Central memory CD4-positive, alpha-beta T cell (primary cell): ENCODE measurements at regions not wholly inside any gene's neighbourhood (a gene's known extent, or its start where the extent isn't known, plus 50 kb on each side); places are given as distances from the start of the nearest gene placed in this dataset.
"Not testable (repeated sequence)": the region's sequence is repeated elsewhere in the genome, so short reads cannot be mapped to it uniquely, and the experiment has no call there.

Source experiments
- DNase-seq: peaks from one replicate; pipeline ENCODE4 v3.0.0; 2022

DNA sequence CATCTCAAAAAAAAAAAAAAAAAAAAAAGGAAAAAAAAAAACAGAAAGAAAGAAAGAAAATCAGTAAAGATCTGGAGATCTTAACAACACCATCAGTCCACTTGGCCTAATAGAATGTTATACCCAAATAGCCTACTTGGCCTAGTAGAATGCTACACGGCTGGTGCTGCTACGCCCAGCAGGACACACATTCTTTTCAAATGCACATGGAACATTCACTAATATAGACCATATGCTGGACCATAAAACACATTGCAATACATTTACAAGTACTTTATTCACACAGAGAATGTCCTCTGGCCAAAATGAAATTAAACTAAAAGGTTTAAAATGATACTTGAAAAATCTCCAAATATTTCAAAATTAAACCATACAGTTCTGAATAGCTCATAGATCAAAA, 80.0 kb upstream of the TNFAIP3 start:
- no peak for DNase-seq

DNA sequence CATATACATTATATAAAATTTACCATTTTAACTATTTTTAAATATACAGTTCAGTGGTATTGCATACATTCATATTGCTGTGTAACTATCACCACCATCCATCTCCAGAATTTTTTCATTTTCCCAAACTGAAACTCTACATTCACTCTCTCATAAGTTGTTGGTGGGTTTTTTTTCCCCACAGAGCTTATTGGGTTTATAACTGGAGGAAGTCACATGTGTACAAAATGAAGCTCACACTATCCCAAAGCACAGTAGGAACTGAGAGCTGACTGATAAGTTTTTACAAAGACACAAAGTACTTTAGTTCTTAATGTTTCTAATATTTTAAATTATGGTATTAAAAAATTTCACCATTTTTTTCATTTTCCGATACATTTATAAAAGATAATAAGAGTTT, 78.8 kb upstream of the TNFAIP3 start:
- DNase-seq = no peak

DNA sequence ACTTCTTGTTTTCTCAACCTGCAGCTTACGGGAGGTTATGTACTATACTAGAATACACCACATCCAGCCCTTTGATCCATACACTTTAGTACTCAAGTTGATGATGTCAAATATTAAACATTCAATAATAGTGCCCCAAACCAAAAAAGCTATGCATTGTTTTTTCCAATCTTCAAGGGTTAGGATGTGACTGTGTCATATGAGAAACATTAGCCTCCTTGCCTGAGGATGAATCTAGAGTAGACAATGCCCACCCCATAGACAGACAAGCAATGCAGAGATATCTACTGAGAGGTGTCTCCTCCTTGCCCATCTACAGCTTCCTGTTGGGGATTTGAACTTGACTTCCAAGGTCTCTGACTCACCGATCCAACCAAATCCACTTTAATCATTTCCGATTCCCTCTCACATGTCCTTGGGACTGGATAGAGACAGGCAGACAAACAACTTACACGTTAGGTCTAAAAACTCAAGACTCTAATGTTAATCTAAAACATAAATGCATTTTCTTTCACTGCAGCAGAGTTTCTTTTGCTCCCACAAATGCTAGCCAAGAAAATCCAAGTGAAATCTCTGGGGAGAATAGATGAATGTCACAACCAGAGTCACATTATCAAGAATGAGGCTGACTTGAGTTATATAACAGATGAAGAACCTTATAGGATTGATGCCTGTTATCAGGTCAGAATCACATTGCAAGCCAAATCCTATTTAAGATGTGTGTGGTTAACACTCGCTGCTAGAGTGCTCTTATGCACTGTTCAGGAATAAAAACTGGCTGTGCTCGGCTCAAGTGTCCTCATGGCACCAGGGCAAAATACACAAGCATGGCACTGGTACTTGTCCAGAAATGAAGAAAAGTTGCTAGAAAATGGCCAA, 75.5 kb upstream of the TNFAIP3 start:
- no peak for DNase-seq

DNA sequence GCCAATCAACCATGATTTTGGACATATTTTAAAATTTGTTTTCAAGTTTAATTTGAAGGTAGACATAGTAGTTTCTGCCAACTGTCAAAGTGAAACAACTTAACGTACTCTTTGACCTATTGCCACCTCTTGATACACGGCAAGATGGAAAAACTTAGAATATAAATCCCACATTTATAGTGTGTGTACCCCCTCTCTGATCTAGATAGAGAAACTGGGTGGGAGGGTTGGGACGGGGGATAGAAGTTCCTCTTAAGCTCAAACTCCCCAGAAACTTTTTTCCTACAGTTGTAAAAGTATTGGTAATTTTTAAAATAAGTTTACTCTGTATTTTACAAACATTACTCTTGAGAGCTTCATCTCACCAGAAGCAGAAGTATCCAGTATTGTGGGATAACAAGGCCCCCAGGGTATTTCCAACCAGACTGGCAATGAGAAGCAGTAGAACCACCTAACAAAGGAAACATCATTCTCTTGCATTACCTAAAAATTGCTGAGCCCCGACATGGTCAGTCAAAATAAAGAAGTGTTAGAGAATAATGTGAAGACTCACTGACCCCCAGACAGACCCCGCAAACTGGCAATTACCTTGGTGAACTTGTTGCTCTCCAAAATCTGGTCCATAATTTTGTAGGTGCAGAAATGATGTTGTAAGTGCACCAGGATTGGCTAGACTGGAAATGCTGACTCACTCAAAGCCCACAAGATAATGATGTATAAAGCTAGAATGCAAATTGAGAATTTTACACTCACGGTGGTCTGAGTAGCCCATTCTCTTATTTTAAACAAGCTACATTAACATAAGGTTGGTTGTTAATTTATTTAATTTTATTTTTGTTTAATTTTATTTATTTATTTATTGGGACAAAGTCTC, 74.7 kb upstream of the TNFAIP3 start:
- no peak for DNase-seq

DNA sequence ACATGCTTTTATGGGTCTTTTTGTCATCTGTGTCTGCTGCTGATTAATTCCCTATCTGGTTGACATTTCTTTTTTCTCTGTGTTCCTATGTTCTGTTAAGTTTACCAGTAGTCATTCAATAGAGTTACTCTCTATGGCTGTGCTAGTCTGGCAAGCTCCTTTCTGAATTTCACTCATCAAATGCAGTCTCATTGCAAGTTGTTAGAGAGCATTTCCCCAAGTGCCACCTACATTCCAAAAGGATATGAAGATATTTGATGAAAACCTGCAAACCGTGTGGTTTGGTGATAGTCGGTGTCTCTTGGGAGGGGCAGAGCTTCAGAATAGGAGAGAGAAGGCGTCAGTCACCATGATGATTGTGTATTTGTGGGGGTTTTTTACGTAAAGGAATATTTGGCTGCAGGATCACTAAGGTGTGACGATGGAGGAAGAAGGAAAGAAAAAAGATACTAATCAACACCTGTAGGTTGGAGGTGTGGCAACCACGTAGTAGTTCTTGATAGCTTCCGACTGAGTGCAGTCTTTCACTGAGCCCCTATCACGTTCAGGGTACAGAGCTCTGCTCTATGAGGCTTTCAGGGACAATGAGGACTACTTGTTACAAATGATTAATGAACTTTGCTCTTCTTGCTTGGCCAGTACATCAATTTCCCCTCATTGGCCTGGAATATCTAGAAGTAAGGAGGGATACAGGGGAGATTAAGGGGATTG, 73.1 kb upstream of the TNFAIP3 start:
- no peak for DNase-seq

DNA sequence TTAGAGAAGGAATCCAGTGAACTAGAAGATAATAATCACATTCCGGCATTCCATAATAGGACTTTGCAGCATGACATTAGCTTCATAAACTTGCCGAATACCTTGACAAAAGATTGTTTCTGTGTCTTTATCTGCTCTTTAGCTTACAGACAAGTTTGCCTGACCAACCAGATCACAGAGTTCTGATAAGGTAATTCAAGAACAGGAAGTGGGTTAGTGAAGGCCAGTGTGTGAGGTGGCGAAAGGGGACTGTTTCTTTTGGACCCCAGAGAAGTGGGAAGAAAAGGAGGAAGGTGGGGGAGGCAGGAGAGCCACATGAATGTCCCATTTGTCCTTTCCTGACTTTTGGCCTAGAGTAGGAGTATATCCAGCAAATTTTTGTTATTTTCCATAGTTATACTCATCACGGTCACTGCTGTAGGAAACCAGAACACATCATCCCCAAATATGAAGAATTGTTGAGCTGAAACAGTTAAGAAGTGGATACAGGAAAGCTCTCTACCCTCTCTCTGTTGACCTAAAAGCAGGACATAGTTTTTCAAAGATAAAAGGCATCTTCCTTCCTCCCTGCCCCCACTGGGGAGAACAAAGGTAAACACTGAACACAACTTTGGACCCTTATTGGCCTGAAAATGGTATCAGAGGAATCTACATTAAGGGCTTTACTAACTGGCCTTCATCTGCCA, 72.4 kb upstream of the TNFAIP3 start:
- no peak for DNase-seq

DNA sequence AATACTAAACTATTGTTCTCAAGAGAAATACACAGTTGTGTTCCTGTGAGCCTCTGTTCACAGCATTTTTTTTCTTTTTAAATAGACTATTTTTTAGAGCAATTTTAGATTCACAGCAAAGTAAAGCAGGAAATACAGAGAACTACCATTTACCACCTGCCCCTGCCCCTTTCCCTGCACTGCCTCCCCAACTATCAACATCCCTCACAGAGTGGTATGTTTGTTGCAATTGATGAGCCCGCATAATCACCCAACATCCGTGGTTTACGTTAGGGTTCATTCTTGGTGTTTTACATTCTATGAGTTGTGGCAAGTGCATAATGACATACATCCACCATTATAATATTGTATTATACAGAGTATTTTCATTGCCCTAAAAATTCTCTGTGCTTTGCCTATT, 71.6 kb upstream of the TNFAIP3 start:
- no peak for DNase-seq

DNA sequence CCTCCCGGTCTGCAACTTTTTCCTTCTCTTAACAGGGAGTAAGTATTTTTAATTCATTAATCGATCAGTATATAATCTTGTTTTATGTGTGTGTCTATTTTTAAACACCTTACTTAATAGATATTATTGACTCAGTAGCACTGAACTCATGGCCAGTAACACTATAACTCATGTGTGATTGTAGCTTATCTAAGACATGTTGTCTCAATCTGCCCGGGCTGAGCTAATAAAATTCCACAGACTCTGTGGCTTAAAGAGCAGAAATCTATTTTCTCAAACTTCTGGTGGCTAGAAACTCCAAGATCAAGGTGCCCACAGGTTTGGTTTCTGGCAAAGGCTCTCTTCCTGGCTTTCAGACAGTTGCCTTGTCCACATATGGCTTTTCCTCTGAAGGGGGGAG, 68.8 kb upstream of the TNFAIP3 start:
- no peak for DNase-seq

DNA sequence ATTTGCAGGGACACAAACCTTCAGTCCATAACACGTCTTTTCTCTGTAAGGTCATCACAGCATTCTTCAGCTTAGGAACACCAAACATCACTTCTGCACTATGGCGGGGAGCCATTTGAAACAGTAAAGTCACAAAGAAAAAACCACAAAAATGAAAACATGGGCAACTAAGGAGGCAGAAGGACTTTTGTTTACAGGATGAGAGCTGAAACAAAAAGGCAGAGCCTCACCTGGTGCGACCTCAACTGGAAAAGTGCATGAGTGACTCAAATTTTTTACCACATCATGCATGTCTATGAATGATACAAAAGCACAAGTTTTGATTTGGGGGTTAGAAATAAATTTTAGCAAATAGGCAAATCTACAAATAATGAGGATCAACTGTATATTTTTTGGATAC, 68.2 kb upstream of the TNFAIP3 start:
- DNase-seq = peak; percentile 16

DNA sequence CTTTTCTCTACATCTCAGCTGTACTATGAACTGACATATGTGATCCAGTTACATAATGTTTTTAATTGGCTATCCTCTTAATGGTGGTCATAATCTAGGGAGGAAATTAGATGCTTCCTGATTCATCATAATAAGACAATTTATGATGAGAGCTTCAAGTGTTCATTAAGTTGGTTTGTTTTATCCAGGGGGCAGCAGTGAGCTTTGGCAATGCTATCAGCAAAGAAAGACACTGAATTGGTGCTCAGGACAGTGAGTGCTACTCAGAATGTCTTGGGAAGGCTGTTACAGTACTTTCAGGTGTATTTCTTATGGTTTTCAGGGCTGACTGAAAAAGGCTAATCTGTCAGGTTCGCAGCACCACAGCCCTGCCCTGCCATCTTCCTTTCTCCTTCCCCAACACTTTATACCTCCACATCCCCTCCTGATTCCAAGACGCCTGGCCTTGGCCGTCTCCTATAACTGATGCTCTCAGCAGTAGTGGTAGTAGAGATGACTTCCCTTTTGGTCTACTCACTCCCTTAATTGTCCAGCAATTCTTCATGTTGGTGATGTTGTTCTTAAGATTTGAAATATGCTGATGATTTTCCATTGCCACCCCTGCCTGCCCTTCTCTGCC, 67.0 kb upstream of the TNFAIP3 start:
- peak; percentile 76 for DNase-seq

DNA sequence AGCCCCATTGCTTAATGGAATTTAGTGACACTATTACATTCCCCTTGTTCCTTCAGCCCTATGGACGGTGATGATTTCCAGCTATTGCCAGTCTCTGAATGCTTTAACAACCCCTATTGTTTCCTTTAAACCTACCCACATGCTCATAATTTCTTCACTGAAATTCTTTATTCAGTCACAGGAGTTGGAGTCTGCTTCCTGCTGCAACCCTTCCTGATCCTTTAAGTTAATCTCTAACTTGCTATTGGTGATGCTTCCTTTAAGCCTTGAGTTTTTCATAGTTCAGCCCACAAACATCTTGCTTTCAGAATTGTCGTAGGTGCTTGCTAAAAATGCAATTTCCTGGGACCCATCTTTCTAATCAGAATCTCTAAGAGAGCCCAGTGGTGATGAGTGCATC, 66.3 kb upstream of the TNFAIP3 start:
- DNase-seq = no peak

DNA sequence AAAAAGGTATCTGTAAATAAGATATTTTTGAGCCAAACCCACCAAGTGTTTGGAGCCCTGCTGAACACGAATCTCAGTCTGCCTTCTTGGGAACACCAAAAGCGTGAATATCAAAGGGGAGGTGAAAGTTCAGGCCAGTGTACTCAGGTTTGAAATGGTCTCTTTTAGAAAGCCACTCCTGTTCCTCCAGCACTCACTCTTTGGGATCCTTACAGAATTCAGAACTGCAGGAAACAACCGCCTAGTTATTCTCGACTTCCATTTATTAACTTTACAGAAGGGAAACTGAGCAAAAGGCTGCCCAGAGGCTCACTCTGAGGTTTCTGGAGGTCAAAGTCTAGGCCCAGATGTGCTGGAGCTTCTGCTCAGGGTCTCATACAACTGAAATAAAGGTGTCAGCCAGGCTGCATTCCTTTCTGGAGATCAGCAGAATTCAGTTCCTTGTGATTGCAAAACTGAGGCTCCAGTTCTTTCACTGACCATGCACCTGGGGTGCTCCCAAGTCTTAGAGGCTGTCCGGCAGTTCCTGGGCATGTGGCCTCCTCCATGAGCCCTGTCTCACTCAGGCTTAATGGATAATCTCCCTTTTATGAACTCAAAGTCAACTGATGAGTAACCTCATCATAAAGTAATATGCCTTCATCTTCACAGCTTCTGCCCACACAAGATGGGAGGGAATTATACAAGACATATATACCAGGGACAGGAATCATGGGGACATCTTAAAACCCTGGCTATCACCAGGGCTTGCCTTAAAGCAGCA, 65.5 kb upstream of the TNFAIP3 start:
- DNase-seq = no peak

DNA sequence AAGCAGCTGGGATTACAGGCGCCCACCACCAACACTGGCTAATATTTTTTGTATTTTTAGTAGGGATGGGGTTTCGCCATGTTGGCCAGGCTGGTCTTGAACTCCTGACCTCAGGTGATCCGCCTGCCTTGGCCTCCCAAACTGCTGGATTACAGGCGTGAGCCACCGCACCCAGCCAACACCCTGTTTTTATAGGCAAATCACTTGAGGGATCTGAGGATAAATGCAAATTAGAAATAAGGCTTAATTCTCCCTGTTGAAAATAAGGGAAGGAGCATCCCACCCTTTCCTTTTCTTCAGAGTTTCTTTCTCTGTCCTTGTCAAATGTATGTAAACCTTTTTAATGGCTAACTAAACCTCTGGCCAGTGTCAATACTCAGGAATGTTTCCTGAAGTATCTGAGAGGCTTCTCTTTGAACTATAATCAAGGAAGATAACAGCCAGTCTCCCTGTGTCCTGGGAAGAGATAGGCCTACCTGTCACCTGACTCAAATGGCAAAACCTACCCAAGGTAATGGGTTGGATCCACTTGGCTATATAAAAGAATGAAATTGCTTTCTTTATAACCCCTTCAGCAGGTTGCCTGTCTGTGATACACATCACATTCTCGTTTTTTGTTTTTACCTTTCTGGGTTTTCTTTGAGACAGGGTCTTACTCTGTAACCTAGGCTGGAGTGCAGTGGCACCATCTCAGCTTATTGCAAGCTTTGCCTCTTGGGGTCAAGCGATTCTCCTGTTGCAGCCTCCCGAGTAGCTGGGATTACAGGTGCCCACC, 64.5 kb upstream of the TNFAIP3 start:
- no peak for DNase-seq

DNA sequence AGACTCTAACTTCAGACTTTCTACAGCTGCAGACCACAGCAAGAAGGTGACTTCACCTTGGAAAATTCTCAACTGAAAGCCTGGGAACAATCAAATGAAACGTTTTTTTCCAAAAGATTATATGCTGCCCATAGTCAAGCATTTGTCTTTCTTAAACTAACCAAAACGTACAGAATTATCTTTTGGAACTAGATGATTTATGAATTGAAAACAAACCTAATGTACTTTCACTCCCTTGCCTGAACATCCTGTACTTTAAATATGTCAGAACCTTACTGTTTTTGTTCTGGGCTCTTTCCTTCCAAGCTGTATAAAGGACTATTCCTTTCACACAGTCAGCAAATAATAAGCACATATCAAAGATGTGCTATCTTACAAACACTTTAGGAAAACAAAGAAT, 62.4 kb upstream of the TNFAIP3 start:
- no peak for DNase-seq

DNA sequence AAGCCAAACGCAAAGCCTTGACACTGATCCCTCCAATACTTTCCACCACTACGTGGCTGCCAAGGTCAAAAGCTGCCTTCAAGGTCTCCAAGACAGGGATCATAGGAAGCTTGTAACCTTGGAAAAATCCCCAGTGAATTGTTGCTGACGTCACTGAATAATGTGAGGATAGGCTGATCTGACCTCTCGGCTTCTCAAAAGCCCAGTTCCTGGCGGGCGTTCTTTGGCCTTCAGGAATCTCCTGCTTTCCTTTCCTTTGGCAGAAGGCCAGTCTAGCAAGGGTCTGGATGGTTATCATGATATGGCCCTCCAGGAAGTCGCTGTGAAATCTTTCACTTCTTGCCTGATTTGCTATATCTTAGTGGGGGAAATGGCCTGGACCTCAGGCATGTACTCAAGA, 61.4 kb upstream of the TNFAIP3 start:
- DNase-seq = no peak

DNA sequence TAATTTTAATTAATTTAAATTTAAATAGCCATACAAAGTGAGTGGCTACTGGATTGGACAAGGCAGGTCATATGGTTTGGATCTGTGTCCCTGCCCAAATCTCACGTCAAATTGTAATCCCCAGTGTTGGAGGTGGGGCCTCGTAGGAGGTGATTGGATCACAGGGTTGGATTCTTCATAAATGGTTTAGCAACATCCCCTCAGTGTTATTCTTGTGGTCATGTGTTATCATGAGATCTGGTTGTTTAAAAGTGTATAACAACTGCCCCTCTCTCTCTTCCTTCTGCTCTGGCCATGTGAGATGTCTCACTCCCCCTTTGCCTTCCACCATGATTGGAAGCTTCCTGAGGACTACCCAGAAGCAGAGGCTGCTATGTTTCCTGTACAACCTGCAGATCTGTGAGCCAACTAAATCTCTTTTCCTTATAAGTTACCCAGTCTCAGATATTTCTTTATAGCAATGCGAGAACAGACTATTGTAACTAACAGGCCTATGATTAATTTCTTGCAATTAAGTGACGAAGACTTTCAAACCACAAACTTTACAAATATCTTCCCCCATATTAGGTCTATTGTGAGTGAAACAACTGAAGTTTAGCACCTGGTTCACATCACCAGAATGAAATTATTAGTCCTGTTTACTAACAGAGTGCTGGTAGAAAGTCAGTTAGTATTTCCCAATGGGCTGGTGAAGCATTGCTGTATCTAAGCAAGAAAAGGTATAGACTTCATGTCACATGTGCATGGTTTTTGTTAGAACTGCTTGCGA, 60.0 kb upstream of the TNFAIP3 start:
- DNase-seq = no peak

DNA sequence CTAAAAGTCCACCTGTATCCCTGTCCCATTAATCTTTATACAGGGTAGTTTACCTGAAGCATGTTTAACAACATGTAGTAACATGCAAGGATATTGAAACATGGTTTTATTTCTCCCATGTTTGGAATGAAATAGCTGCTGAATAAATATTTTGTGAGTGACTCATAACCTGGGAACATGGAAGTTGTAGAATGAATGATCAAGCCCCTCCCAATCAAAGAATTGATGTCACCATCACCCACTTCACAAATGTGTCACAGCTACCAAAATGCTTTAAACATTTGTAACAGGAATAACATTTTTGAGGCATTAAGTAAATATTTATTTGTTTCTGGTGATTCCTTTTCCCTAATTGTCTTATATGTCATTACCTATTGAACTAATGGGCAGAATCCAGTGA, 58.9 kb upstream of the TNFAIP3 start:
- no peak for DNase-seq

DNA sequence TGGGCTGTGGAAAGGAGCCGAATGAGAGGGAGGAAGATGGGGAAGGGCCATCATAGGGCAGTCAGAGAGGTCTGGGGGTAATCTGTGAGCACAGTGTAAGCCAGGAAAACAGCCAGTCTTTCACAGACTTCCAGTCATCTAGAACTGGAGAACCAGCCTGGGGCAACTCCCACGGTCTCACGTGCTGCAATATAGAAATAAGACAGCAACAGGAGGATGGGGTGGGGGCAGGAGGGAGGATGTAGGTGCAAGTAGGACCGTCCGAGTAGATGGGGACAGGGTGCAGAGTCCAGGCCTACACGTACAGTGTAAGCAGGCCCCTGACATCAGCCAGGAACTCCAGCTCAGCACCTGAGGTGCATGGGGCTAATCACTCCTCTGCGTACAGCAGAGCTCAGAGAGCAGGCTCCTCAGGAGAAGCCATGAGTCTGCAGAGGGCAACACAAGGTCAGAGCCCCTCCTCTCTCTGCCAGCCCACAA, 58.2 kb upstream of the TNFAIP3 start:
- no peak for DNase-seq

DNA sequence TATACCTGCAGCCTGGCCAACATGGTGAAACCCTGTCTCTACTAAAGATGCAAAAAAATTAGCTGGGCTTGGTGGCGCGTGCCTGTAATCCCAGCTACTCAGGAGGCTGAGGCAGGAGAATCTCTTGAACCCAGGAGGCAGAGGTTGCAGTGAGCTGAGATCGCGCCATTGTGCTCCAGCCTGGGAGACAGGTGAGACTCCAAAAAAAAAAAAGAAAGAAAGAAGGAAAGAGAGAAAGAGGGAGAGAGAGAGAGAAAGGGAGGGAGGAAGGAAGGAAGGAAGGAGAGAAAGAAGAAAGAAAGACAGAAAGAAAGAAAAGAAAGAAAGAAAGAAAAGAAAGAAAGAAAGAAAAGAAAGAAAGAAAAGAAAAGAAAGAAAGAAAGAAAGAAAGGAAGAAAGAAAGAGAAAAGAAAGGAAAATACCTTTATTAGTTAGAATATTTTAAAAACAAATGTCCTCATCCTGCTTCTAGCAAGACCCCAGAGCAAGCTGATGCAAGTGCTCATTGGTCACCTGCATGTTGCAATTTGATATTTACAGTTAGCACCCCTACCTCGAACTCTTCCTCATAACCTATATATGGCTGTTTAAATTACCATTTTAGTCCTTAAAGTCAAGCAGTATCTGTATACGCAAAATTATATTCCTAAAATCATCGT, 57.0 kb upstream of the TNFAIP3 start:
- not testable (repeated sequence) for DNase-seq
